GM12865 (cell line): ENCODE measurements at regions not wholly inside any gene's neighbourhood (a gene's known extent, or its start where the extent isn't known, plus 50 kb on each side); places are given as distances from the start of the nearest gene placed in this dataset.

ENCODE experiments used
- DNase-seq: peaks from one replicate; pipeline ENCODE4 v3.0.0; 2010; ENCODE audit warnings: low read depth
- H3K4me3 ChIP-seq: 2 replicates; pipeline ENCODE4 v1.5.1; 2011; ENCODE audit warnings: mild to moderate bottlenecking, low read depth, low read length, control low read depth
- TF ChIP-seq, protein P1 (sequence below): IDR thresholded peaks from 2 replicates; pipeline ENCODE4 v1.5.1; 2011; ENCODE audit warnings: low read length, control low read depth, low read depth, inconsistent platforms; ENCODE audit not compliant: insufficient read depth; ENCODE audit errors: missing control alignments

DNA sequence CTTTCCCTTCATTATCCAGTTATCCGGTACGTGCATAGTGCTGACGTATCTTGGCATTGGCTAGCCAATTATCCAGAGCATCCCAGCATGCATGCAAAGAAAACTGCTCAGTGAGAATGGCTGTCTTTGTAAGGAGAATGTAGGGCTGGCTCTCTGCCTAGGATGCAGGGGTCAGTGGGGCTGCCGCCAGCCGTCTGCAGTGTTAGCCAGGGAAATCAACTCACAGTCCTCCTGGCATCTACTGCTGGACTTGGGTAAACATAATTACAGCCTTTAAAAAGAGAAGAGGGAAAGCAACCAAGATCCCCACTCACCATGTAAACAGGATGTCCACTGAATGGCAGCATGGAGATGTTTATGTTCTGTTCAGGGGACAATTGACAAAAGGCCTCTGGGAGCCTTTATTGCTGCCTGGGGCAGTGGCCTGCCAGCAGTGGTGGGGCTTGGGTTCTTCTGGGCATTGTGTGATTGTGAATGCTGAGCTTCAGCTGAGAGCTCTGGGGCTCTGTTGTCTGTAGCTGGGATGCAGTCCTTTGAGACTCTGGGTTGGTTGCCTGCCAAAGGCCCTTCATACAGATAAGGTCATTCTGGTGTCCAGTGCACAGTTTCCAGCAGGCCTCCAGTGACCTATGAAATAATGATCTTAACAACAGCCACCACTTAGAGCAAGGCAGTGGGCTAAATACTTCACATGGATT, 121.8 kb downstream of the TBC1D30 start:
- TF ChIP-seq, protein P1, sequence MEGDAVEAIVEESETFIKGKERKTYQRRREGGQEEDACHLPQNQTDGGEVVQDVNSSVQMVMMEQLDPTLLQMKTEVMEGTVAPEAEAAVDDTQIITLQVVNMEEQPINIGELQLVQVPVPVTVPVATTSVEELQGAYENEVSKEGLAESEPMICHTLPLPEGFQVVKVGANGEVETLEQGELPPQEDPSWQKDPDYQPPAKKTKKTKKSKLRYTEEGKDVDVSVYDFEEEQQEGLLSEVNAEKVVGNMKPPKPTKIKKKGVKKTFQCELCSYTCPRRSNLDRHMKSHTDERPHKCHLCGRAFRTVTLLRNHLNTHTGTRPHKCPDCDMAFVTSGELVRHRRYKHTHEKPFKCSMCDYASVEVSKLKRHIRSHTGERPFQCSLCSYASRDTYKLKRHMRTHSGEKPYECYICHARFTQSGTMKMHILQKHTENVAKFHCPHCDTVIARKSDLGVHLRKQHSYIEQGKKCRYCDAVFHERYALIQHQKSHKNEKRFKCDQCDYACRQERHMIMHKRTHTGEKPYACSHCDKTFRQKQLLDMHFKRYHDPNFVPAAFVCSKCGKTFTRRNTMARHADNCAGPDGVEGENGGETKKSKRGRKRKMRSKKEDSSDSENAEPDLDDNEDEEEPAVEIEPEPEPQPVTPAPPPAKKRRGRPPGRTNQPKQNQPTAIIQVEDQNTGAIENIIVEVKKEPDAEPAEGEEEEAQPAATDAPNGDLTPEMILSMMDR: no peak
- no peak overlapping the region for H3K4me3 ChIP-seq
- DNase-seq: no peak

DNA sequence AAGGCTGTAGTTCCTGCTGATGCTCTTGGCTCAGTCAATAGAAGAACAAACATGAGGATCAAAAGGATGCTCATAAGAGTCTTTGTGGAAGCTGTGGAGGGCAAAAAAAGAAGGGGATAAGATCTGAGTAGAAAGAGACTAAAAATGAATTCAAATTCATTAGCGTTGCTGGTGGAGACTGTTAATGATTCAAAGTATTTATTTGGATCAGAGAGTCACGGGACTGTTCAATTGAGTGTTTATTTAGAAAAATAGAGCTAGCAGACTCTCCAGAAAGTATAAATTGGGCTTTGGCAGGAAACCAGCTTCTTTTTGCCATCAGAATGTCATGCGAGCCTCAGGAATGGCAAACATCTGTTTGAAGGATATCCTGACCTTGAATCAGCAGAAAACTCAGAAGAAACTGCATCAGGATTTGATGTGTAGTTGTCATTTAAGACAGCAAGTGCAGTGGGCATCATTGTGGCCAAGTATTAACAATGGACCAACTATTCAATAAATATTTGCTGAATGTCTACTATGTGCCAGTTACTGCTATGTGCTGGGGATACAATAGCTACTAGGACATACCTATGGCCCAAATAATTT, 126.4 kb downstream of the TBC1D30 start:
- TF ChIP-seq, protein P1: no peak
- no peak for DNase-seq
- H3K4me3 ChIP-seq: no peak overlapping the region

DNA sequence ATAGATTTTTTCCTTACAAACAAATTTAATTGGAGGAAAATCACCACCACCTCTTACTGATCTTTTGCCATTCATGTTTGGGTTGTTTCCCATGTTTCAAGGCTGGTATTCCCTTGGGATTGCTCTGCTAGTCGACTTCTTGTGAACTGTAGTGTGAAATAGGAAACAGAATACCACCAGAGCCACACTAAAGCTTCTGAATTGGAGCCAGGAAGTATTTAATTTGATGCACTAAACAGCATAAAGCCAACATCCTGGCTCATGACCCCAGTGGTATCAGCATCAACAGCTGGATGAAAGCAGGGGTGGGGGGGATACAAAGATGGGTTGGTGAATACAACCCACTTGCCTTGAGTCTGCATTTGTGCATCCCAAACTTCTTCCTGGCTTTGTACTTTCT, 127.5 kb downstream of the TBC1D30 start:
- no peak for DNase-seq
- no peak overlapping the region for H3K4me3 ChIP-seq
- TF ChIP-seq, protein P1: no peak

DNA sequence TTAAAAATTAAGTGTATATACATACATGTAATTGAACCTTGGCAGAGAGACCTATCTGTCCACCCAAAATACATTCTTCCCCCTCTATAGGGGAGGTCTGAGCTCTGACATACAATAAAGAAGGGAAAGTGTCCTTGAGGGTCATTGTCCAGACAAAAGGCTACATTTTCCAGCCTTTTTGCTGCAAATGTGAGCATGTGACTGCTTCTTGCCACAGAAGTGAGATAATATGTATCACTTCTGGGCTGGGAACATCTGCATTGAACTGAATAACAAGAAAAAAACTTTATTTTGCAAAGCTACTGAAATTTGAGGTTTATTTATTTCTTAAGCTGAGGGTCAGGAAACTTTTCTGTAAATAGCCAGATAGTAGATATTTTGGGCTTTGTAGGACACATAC, 131.3 kb downstream of the TBC1D30 start:
- DNase-seq: no peak
- H3K4me3 ChIP-seq: no peak overlapping the region
- TF ChIP-seq, protein P1: no peak

DNA sequence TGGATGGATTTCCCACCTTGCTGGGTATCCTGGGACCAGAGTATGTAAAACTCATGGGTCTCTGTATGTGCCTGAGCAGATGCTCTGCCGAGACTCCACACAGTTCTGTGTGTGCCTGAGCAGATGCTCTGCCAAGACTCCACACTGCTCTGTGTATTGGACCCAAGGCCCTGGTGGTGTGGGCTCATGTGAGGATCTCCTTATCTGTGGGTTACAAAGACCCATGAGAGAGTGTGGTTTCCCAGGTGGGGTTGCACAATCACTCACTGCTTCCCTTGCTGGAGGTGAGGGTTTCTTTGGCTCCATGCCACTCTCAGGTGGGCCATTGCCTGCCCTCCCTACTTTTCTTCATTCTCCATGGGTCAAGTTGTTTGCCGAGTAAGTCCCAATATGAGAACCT, 141.5 kb downstream of the TBC1D30 start:
- no peak overlapping the region for H3K4me3 ChIP-seq
- peak; percentile 57 for DNase-seq
- TF ChIP-seq, protein P1: no peak

DNA sequence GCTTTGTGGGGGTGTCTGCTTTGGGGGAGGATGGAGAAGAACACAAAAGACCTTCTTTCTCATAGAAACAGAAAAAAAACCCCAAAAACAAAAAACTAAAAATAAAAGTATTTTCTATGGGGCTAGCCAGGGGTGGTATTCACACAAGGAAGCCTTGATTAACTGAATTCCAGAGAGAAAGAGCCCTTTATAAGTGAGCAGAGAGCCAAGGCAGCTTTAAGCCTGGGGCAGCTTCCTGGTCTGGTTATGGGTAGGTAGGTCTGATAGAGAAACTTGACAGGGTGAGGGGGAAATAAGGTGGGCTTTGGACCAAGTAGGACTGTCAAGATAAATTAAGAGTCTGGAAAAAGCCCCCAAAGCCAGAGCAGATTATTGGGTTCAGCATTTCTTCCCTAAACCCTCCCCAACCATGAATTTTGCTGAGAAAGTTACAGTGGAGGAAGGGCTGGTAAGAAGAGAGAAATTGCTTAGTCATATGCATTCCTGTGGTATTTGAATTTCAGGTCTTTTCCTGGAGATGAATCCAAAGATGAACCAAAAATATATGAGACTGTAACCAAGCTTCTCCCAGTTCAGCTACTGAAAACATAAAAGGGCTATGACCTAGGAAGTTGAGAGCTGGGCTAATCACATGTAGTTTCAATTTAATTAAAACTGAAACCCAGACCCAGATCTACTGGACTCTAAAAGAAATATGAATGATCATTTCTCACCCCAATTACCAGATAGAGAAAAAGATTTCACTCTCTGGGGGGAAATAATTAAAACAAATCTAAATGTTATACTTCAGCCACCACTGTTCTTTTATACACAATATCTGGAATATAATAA, 144.8 kb downstream of the TBC1D30 start:
- no peak overlapping the region for H3K4me3 ChIP-seq
- TF ChIP-seq, protein P1: no peak
- peak; percentile 50 for DNase-seq
